HG03520 (cell line): ENCODE measurements at regions not wholly inside any gene's neighbourhood (a gene's known extent, or its start where the extent isn't known, plus 50 kb on each side); places are given as distances from the start of the nearest gene placed in this dataset.

ENCODE experiments used
- ATAC-seq: cut with Tn5 transposase; IDR thresholded peaks from one replicate; pipeline ENCODE4 v1.9.1; 2021; ENCODE audit warnings: mild to moderate bottlenecking, moderate library complexity; ENCODE audit not compliant: unreplicated experiment

- ATAC-seq = no peak
Observed at GRCh38 chr5:73339711-73340110, 108.9 kb downstream of the FOXD1 start.

- ATAC-seq = no peak
Observed at GRCh38 chr5:73339051-73339575, 109.5 kb downstream of the FOXD1 start.

- ATAC-seq = no peak
Observed at GRCh38 chr5:73338256-73339050, 110.1 kb downstream of the FOXD1 start.

DNA sequence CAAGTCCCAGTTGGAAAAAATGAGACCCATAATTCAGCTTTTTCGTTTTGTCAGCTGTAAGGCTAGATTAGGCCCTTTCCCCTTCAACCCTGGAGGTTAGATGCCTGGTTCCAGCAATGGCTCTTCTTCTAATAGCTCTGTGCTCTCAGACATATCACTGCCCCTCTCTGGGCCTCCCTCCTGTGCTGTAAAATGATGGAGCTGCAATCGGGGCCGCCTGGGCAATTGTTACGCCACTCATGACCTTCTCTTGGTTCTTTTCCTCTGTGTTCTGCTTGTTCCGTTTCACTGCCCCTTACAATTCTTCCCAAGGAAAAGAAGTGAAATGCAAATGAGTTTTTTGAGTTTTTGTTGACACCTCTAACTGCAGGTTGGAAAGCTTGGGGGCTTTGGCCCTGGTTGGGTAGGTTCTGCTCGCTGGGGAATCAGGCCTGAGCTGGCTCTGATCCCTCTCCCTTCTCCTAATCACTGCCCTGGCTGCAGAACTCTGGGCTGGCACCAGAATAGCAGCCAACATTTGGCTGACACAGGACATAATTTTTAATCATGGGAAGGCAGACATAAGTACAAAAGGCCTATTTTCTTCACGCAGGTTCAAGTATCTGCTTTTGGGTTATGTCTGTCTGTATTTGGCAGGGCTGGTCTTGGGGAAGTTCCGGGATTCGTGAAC is 110.9 kb downstream of the FOXD1 start:
- ATAC-seq = no peak

GRCh38 chr5:73336366-73336765 is 112.2 kb downstream of the FOXD1 start:
- no peak for ATAC-seq

DNA sequence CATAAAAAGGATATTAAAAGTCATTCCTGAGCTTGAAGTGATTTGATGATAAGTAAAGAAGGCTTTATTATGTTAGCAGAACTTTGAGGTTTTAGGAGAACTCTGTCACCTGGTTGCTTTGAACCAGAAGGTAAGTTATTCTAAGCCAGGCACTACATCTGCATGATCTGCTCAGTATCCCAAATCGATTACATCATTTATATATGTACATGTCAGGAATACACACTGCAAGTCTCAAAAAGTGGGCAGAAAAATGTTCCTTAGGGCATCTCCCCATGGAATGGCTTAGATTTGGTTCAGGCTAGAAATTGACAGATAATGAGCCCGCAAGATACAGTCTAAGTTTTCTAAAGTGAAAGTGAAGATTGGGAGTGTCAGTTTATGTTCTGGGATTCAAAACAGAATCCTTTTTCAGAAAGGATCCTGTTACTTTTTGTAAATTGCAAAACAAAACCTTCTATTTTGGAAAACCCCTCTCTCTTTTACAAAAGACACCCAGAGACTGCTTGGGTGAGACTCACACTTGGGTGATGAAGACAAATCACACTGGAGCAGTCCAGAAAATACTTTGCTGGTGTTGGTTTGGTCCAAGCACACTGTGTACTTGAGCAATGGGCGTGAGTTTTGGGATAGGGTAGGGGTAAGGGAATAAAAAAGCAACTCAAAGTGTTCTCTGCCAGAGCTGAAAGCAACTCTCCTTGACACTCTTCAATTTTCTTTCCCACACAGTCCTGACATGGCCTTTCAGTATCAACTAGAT is 114.5 kb downstream of the FOXD1 start:
- no peak for ATAC-seq

DNA sequence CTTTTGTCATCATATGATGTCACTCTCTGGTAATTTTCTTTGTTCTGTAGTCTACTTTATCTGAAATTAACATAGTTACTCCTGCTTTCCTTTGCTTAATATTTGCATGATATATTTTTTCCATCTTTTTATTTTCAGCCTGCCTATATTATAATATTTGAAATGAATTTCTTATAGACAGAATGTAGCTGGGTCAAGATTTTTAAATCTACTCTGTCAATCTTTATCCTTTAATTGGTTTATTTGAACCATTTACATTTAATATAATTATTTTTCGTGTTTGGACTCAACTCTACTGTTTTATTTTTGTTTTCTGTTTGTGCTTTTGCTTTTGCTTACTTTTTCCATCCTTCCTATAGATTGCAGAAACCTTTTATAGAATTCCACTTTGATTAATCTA is 118.0 kb downstream of the FOXD1 start:
- ATAC-seq = no peak

- ATAC-seq = no peak
Observed at GRCh38 chr5:73328640-73329039, 119.9 kb downstream of the FOXD1 start.

DNA sequence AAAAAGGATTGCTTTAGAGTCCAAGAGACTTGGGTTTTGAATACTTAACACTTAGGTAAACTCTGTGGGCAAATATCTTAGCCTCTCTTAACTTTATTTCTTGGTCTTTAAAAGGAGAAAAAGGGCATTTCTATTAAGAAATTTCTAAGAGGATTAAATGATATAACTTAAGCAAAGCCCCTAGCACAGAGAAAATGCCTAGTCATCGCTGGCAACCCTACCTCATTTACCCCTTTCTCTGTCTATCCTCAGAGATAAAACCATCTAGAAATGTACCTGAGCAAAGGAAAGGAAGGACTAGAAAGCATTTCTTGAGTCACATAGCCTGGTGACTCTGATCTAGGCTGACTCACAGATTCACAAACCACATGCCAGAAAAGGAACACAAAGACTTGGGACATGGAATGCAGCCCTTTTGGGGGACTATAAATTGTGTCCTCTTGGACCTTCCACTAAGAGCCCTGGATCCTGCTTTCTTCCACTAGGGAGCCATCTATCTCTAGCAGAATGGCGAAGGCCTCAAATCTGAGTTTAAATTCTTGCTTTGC is 120.6 kb downstream of the FOXD1 start:
- no peak for ATAC-seq

GRCh38 chr5:73325546-73325945 is 123.0 kb downstream of the FOXD1 start:
- ATAC-seq = no peak

DNA sequence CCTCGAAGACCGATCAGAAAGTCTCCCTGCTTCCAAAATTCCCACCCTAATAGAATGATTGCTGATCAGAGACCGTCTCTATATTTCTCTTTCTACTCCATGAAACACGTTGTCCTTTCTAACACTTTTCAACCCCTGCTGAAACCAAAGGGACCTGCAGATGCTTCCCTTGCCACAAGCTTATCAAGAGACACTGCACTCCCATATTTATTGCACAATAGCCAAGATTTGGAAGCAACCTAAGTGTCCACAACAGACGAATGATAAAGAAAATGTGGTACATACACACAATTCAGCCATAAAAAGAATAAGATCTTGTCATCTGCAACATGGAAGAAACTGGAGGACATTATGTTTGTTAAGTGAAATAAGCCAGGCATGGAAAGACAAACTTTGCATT is 125.1 kb downstream of the FOXD1 start:
- ATAC-seq = no peak

DNA sequence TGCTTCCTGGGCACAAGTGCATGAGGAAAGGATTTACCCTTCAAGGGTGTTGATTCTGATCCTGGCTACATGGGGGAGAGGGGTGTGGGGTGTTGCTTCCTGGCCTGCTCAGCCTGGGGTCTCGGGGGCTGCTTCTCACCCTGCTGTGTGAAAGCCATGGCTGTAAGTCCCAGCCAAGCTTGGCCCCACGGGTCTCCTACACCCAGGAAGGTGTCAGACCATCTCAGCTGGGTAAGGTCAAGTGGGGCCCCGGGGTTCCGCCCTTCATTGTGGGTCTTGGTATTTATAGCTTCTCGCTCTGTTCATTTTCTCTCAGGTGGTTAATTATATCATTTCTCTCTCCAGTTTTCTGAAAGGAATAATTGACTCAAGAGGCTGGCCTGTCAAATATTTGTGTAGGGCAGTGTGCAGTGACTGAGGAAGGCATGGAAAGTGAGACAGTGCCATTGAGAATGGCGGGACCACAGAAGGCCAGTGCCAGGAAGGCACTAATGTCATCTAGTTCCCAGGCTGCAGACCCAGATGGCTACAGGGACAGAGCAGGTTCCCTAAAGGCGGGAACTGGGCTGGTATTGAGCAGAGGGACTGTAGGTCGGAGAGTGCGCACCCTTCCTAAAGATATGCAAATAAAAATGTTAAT is 126.0 kb downstream of the FOXD1 start:
- no peak for ATAC-seq

DNA sequence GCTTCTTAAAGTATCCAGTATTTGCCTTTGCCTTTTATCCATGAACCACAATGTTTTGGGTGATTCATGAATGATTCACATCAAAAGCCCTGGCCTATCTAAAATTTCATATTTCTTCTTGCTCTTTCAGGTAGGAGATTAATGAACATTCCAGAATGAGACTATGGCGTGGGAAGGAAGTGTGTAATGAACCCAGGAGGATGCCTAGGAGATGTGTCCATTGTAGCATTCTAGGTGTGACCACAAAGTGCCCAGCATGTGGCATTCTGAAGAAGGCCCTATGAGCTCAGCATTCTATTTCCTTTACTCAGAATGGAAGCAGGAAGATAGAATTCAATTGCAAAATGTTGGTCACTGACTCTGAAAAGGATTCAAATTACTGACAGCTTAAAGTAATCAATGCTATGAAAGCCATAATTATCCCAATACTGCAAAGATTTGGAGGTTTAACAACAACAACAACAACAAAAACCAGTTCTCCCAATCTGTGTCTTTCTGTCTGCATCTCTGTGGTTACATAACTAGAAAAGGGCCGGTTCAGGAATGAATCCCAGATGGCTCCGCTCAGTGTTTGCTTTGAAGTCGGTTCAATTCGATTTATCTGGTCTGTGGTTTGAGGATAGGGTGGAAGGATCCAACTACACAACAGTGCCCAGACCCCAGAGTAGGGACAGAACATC is 126.7 kb downstream of the FOXD1 start:
- ATAC-seq = no peak

DNA sequence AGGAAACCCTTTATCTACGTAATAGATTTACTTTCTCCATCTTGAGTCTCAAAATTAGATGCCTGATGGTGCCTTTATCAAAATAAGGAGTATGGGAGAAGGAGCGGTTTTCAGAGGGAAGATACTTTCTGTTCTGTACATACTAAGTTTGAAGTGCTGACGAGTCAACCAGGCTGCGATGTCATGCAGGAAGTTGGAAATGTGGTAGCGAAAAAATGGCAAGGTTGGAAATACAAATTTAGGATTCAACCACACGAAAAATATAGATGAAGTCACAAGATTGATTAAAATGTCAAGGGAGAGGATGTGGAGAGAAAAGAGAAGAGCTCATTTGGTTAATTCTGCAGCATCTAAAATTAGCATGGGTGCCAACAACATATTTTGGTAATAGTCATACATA is 129.5 kb downstream of the FOXD1 start:
- no peak for ATAC-seq

DNA sequence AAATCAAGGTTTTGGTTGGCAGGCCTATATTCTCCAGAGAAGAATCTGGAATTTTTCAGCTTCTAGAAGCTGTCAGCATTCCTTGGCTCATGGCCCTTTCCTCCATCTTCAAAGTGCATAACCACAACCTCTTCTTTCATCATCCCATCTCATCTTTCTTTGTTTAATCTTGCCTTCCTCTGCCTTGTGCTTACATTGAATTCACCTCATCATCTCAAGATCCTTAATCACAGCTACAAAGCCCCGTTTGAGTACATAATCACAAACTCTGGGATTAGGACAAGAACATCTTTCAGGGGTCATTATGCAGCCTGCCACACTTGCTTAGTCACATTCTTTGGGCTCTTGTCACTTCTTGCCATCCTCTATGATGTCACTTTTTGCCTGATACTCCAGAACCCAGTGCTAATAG is 130.3 kb downstream of the FOXD1 start:
- no peak for ATAC-seq

DNA sequence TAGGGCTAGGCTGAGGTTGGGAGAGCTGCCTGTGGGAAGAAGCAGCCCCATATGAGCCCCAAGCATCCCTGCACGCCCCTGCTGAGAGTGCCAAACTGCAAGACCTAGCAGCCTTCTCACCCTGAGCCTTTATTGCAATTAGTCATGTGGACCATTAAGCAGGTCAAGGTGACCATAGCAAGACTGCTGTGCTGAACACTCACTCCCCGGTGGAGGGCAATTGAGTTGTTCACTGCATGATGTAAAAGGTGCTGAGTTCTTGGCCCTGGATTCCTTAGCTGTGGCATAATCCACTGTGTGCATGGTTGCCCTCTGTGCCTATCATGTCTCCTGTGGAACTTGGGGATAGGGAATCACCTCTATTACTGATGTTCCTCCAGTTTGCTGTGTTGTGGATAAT is 131.1 kb downstream of the FOXD1 start:
- no peak for ATAC-seq

- no peak for ATAC-seq
Observed at GRCh38 chr5:73314395-73315257, 134.0 kb downstream of the FOXD1 start.

- ATAC-seq = no peak
Observed at GRCh38 chr5:73312872-73313510, 135.6 kb downstream of the FOXD1 start.
